ENCODE measurements at regions not wholly inside any gene's neighbourhood (a gene's known extent, or its start where the extent isn't known, plus 50 kb on each side); places are given as distances from the start of the nearest gene placed in this dataset.

DNA sequence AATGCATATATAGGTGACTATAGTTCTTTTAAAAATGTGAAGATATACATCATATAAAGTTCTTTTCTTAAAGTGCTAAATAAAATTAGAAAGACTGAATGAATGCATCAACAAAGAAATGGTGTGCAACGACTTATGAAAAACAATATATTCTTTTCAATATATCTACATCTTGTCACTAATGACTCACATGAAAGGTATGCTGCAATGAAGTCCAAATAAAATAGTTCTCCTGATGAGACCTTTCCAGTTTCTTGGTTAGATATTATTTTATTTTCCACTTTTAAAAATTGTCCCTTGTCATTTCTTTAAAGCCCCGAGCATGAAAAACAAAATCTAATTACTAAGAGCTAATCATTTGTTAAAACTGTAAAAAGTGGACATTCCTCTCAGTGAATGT lies 462.1 kb downstream of the PCDH11X start:
- H3K27ac ChIP-seq (ENCODE audit: control insufficient read depth, insufficient read depth, low read length): no peak overlapping the region
- no peak overlapping the region for H3K4me3 ChIP-seq (ENCODE audit: control insufficient read depth in 2 of 3, extremely low read depth in 1 of 3, insufficient read depth in 2 of 3, low read depth in 1 of 3, low read length in 3 of 3)
- no peaks in the 10 kb centered on the region for H3K4me1 ChIP-seq (ENCODE audit: control insufficient read depth, extremely low read depth, insufficient read depth, low read length)
- FAIRE-seq: no peak
- no peaks in the 10 kb centered on the region for H3K9me3 ChIP-seq (ENCODE audit: control insufficient read depth, low read depth, low read length)
- H3K9me1 ChIP-seq (ENCODE audit: control insufficient read depth, extremely low read depth, insufficient read depth, low read length): no peaks in the 10 kb centered on the region
- H3K36me3 ChIP-seq (ENCODE audit: control insufficient read depth in 2 of 2, extremely low read depth in 1 of 2, insufficient read depth in 2 of 2, low read length in 2 of 2): no peaks in the 10 kb centered on the region
- H3K79me2 ChIP-seq (ENCODE audit: control insufficient read depth, insufficient read depth, low read length): no peaks in the 10 kb centered on the region
- H3K4me2 ChIP-seq (ENCODE audit: control insufficient read depth, extremely low read depth, insufficient read depth, low read depth, low read length): no peak overlapping the region
- no peak for DNase-seq (ENCODE audit: low read depth, low spot score)
- TF ChIP-seq, protein P1, sequence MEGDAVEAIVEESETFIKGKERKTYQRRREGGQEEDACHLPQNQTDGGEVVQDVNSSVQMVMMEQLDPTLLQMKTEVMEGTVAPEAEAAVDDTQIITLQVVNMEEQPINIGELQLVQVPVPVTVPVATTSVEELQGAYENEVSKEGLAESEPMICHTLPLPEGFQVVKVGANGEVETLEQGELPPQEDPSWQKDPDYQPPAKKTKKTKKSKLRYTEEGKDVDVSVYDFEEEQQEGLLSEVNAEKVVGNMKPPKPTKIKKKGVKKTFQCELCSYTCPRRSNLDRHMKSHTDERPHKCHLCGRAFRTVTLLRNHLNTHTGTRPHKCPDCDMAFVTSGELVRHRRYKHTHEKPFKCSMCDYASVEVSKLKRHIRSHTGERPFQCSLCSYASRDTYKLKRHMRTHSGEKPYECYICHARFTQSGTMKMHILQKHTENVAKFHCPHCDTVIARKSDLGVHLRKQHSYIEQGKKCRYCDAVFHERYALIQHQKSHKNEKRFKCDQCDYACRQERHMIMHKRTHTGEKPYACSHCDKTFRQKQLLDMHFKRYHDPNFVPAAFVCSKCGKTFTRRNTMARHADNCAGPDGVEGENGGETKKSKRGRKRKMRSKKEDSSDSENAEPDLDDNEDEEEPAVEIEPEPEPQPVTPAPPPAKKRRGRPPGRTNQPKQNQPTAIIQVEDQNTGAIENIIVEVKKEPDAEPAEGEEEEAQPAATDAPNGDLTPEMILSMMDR (optimal IDR thresholded peaks at IDR 0.05 in 1 of 3, IDR thresholded peaks at IDR 0.05 in 1 of 3, conservative IDR thresholded peaks at IDR 0.05 in 1 of 3; ENCODE audit: extremely low read depth in 1 of 3, insufficient read depth in 2 of 3, low read length in 3 of 3): no peak
- no peak for TF ChIP-seq EZH2 (IDR thresholded peaks at IDR 0.05; ENCODE audit: low read length)
- dilution Hi-C loops (cut with MboI; ENCODE audit: extremely low pct_ligation_motif_present, low sequenced_read_pairs): no loop called here
- no peaks in the 10 kb centered on the region for H3K27me3 ChIP-seq (ENCODE audit: control insufficient read depth, extremely low read depth, insufficient read depth, low read length)
- no peak overlapping the region for H3K9ac ChIP-seq (ENCODE audit: control insufficient read depth, extremely low read depth, insufficient read depth, low read length)
- no peaks in the 10 kb centered on the region for H4K20me1 ChIP-seq (ENCODE audit: control insufficient read depth, extremely low read depth, insufficient read depth, low read length)
- H2AFZ ChIP-seq (ENCODE audit: control insufficient read depth, low read length): no peak overlapping the region

DNA sequence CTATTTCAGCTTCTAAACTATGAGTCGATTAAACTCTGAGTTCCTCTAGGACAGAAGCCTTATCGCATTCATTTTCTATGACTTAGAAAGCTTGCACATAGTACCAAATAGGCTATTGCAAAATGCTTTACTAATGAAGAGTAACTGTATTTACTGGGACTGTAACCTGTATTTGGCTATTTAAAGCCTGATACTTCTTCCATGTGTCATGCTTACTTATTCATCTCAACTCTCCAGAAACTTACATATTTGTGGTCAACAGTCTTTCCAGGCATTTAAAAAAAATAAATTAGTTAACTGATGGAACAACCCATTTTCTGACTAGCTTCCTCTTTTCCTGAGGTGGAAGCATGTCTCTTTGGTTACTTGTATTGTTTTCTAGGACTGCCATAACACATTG lies 467.9 kb downstream of the PCDH11X start:
- no peak for TF ChIP-seq EZH2 (IDR thresholded peaks at IDR 0.05; ENCODE audit: low read length)
- TF ChIP-seq, protein P1 (optimal IDR thresholded peaks at IDR 0.05 in 1 of 3, IDR thresholded peaks at IDR 0.05 in 1 of 3, conservative IDR thresholded peaks at IDR 0.05 in 1 of 3; ENCODE audit: extremely low read depth in 1 of 3, insufficient read depth in 2 of 3, low read length in 3 of 3): no peak
- Histone ChIP-seq H3K4me3 (ENCODE audit: control insufficient read depth in 2 of 3, extremely low read depth in 1 of 3, insufficient read depth in 2 of 3, low read depth in 1 of 3, low read length in 3 of 3) (no peak overlapping the region), H3K9me1 (ENCODE audit: control insufficient read depth, extremely low read depth, insufficient read depth, low read length) (no peaks in the 10 kb centered on the region), H2AFZ (ENCODE audit: control insufficient read depth, low read length) (no peak overlapping the region), H4K20me1 (ENCODE audit: control insufficient read depth, extremely low read depth, insufficient read depth, low read length) (no peaks in the 10 kb centered on the region), H3K79me2 (ENCODE audit: control insufficient read depth, insufficient read depth, low read length) (no peaks in the 10 kb centered on the region), H3K27ac (ENCODE audit: control insufficient read depth, insufficient read depth, low read length) (peak overlapping the region; percentile 6), H3K36me3 (ENCODE audit: control insufficient read depth in 2 of 2, extremely low read depth in 1 of 2, insufficient read depth in 2 of 2, low read length in 2 of 2) (no peaks in the 10 kb centered on the region), H3K9ac (ENCODE audit: control insufficient read depth, extremely low read depth, insufficient read depth, low read length) (no peak overlapping the region), H3K4me2 (ENCODE audit: control insufficient read depth, extremely low read depth, insufficient read depth, low read depth, low read length) (no peak overlapping the region), H3K9me3 (ENCODE audit: control insufficient read depth, low read depth, low read length) (no peaks in the 10 kb centered on the region), H3K4me1 (ENCODE audit: control insufficient read depth, extremely low read depth, insufficient read depth, low read length) (peaks cover 4% of the 10 kb centered on the region), H3K27me3 (ENCODE audit: control insufficient read depth, extremely low read depth, insufficient read depth, low read length) (no peaks in the 10 kb centered on the region)
- FAIRE-seq (no peak), DNase-seq (ENCODE audit: low read depth, low spot score) (no peak)
- dilution Hi-C loops (cut with MboI; ENCODE audit: extremely low pct_ligation_motif_present, low sequenced_read_pairs): no loop called here
